ENCODE measurements at regions not wholly inside any gene's neighbourhood (a gene's known extent, or its start where the extent isn't known, plus 50 kb on each side); places are given as distances from the start of the nearest gene placed in this dataset.

DNA sequence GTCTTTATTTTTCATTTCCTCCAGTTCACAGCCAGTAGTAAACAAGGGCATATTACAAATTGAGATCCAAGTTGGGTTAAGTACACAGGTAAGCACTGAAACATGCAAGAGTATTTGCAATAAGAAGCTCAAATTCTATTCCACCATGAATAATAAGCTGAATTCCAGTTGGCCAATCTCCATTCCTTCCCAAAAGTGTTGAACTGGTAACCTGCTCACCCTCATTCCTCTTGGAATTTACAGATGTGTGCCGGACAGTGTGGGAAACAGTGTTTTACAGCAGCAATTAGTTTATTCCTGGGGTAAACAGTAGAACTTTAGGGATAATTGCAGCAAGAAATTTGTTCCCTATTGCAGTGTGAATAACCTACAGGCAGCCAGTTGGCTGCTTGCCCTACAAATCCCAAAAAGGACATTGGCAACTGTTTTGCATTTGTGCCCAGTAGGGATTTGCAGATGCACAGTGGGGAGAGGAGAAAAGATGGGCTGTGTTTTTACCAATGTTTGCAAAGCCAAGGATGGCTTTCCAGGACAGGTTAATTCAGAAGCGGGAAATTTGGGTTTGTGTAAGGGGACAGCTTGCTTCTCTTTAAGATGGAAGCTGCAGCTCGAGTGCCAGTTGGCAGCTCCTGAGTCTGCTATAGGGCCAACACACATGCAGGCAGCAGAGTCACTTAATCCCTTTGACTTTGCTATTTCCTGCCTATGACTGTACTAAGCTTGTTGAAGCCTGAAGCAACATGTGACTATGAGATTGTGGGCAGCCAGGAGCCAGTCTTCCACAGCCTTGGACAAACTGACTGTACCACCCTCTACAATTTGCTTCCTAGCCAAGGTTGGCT lies 318.9 kb downstream of the MAP2K6 start:
- no peak for DNase-seq (ENCODE audit: low read depth, low spot score)
- Mint-ChIP-seq H3K9me3 (peaks cover 15% of the 10 kb centered on the region), H3K27me3 (ENCODE audit: low read depth) (no peaks in the 10 kb centered on the region), H3K36me3 (ENCODE audit: low read depth) (peaks cover 4% of the 10 kb centered on the region), H3K27ac (ENCODE audit: unreplicated experiment) (no peak overlapping the region), H3K4me3 (no peak overlapping the region), H3K4me1 (no peaks in the 10 kb centered on the region)
- TF ChIP-seq, protein P1, sequence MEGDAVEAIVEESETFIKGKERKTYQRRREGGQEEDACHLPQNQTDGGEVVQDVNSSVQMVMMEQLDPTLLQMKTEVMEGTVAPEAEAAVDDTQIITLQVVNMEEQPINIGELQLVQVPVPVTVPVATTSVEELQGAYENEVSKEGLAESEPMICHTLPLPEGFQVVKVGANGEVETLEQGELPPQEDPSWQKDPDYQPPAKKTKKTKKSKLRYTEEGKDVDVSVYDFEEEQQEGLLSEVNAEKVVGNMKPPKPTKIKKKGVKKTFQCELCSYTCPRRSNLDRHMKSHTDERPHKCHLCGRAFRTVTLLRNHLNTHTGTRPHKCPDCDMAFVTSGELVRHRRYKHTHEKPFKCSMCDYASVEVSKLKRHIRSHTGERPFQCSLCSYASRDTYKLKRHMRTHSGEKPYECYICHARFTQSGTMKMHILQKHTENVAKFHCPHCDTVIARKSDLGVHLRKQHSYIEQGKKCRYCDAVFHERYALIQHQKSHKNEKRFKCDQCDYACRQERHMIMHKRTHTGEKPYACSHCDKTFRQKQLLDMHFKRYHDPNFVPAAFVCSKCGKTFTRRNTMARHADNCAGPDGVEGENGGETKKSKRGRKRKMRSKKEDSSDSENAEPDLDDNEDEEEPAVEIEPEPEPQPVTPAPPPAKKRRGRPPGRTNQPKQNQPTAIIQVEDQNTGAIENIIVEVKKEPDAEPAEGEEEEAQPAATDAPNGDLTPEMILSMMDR (conservative IDR thresholded peaks at IDR 0.05): no peak

DNA sequence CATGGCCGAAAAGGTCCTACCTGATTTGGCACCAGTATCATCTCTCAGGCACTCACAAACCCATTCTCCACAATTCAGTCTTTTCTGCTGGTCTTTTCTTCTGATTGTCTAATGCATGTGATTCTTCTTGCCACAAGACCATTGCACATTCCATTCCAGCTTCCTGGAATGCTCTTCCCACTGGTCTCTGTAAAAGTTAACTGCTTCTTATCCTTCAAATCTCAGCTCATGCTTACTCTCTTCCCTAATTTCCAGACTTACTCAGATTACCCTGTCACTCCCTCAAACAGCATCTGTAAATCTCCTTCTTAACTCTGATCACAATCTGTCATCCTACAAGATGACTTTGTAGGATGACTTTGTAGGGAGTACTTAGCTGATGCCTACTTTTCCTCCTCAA lies 320.2 kb downstream of the MAP2K6 start:
- TF ChIP-seq, protein P1 (conservative IDR thresholded peaks at IDR 0.05): no peak
- Mint-ChIP-seq H3K27me3 (ENCODE audit: low read depth) (no peaks in the 10 kb centered on the region), H3K9me3 (peaks cover 16% of the 10 kb centered on the region), H3K4me3 (no peak overlapping the region), H3K27ac (ENCODE audit: unreplicated experiment) (no peak overlapping the region), H3K4me1 (no peaks in the 10 kb centered on the region), H3K36me3 (ENCODE audit: low read depth) (peaks cover 7% of the 10 kb centered on the region)
- no peak for DNase-seq (ENCODE audit: low read depth, low spot score)

DNA sequence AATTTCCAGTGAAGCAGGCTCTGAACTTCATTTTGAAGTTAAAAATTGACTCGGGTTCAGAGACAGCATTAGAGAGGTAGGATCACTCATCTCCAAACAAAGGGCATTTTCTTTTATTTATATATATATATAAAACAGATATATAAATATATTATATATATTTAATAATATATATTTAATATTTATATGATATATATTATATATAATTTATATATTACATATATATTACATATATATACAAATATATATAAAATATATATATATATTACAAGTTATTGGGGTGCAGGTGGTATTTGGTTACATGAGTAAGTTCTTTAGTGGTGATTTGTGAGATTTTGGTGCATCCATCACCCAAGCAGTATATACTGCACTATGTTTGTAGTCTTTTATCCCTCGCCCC lies 320.8 kb downstream of the MAP2K6 start:
- no peaks in the 10 kb centered on the region for H3K27me3 Mint-ChIP-seq (ENCODE audit: low read depth)
- H3K9me3 Mint-ChIP-seq: peaks cover 19% of the 10 kb centered on the region
- no peak for DNase-seq (ENCODE audit: low read depth, low spot score)
- H3K36me3 Mint-ChIP-seq (ENCODE audit: low read depth): peaks cover 9% of the 10 kb centered on the region
- H3K4me1 Mint-ChIP-seq: no peaks in the 10 kb centered on the region
- H3K4me3 Mint-ChIP-seq: no peak overlapping the region
- TF ChIP-seq, protein P1 (conservative IDR thresholded peaks at IDR 0.05): no peak
- no peak overlapping the region for H3K27ac Mint-ChIP-seq (ENCODE audit: unreplicated experiment)

DNA sequence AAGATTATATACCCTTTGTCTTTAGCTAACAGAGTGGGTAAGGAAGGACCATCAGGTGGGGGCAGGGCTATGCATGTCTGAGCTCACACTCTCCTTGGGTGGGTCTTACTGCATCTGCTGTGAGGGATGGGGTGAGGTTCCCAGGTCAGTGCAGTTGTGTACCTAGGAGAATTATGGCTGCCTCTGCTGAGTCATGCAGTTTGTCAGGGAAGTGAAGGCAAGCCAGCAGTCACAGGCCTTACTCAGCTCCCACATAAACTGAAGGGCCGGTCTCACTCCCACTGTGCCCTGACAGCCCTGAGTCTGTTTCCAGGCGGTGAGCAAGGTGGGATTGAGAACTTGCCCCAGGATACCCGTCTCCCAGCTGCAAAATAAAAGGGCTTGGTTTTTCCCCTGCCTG lies 328.6 kb downstream of the MAP2K6 start:
- TF ChIP-seq, protein P1 (conservative IDR thresholded peaks at IDR 0.05): no peak
- no peaks in the 10 kb centered on the region for H3K4me1 Mint-ChIP-seq
- H3K27me3 Mint-ChIP-seq (ENCODE audit: low read depth): no peaks in the 10 kb centered on the region
- no peak overlapping the region for H3K27ac Mint-ChIP-seq (ENCODE audit: unreplicated experiment)
- H3K9me3 Mint-ChIP-seq: peaks cover 15% of the 10 kb centered on the region
- H3K4me3 Mint-ChIP-seq: no peak overlapping the region
- no peak for DNase-seq (ENCODE audit: low read depth, low spot score)
- peaks cover 10% of the 10 kb centered on the region for H3K36me3 Mint-ChIP-seq (ENCODE audit: low read depth)

DNA sequence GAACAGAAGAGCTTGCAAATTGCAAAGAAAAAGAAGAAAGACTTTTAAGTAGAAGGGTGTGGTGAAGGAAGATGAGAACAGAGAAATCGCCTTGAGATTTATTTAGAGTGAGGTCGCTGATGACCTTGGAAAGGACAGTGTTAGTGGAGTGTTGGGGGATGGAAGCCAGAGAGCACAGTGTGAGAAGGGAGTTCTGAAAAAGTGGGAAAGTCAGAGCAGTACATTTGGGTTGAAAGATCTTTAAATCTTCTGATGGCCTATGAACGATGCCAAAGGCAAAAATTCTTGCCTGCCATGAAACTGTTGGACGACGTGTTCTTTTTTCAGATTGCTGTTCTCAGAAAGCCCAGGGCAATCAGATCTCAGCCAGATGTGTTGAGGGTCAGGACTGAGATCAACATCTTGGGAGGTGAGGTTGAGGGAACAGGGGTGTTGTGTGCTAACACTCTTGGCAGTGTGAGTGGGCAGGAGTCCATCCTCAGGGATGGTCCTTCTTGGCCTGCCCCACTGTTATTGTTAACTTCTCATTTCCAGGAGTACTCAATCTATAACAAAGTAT lies 330.1 kb downstream of the MAP2K6 start:
- Mint-ChIP-seq H3K36me3 (ENCODE audit: low read depth) (peaks cover 5% of the 10 kb centered on the region), H3K4me3 (no peak overlapping the region), H3K4me1 (no peaks in the 10 kb centered on the region), H3K27ac (ENCODE audit: unreplicated experiment) (no peak overlapping the region), H3K9me3 (peaks cover 11% of the 10 kb centered on the region), H3K27me3 (ENCODE audit: low read depth) (no peaks in the 10 kb centered on the region)
- no peak for DNase-seq (ENCODE audit: low read depth, low spot score)
- TF ChIP-seq, protein P1 (conservative IDR thresholded peaks at IDR 0.05): no peak
